Neural progenitor cell (in vitro differentiated cells): ENCODE measurements at regions not wholly inside any gene's neighbourhood (a gene's known extent, or its start where the extent isn't known, plus 50 kb on each side); places are given as distances from the start of the nearest gene placed in this dataset.

ENCODE experiments used
- DNase-seq: peaks from one replicate; pipeline ENCODE4 v3.0.0-alpha.2; 2016; ENCODE audit warnings: low spot score
- H2AFZ ChIP-seq: fragments of 200-600 bp; sonication (generic); replicated peaks from 2 replicates; pipeline ENCODE4 v1.6.1; 2016; ENCODE audit warnings: antibody characterized with exemption
- H3F3A ChIP-seq: fragments of 200-600 bp; sonication (generic); 2 replicates; pipeline ENCODE4 v1.6.1; 2016; ENCODE audit warnings: antibody characterized with exemption, low read depth
- H3K27ac ChIP-seq: fragments of 200-600 bp; sonication (generic); 2 replicates; pipeline ENCODE4 v1.5.1; 2016; ENCODE audit warnings: mild to moderate bottlenecking
- H3K27me3 ChIP-seq: fragments of 200-600 bp; sonication (generic); 2 replicates; pipeline ENCODE4 v1.6.1; 2016; ENCODE audit warnings: mild to moderate bottlenecking, moderate library complexity
- H3K36me3 ChIP-seq: fragments of 200-600 bp; sonication (generic); 2 replicates; pipeline ENCODE4 v1.5.1; 2016
- H3K4me1 ChIP-seq: fragments of 200-600 bp; sonication (generic); 2 replicates; pipeline ENCODE4 v1.6.1; 2016; ENCODE audit warnings: mixed run types
- H3K4me2 ChIP-seq: fragments of 200-600 bp; sonication (generic); 2 replicates; pipeline ENCODE4 v1.6.1; 2016
- H3K4me3 ChIP-seq: fragments of 200-600 bp; sonication (generic); 2 replicates; pipeline ENCODE4 v1.5.1; 2016
- H3K79me2 ChIP-seq: fragments of 200-600 bp; sonication (generic); 2 replicates; pipeline ENCODE4 v1.6.1; 2016; ENCODE audit warnings: low read depth
- H3K9ac ChIP-seq: fragments of 200-600 bp; sonication (generic); 2 replicates; pipeline ENCODE4 v1.6.1; 2016
- H3K9me3 ChIP-seq: fragments of 200-600 bp; sonication (generic); 2 replicates; pipeline ENCODE4 v1.5.1; 2016; ENCODE audit warnings: low read depth
- H4K20me1 ChIP-seq: fragments of 200-600 bp; sonication (generic); 2 replicates; pipeline ENCODE4 v1.6.1; 2016; ENCODE audit warnings: low read depth
- H3K27ac Mint-ChIP-seq: 3 replicates; pipeline ENCODE4 v1.8.0; 2021; ENCODE audit warnings: mixed read lengths
- H3K27me3 Mint-ChIP-seq: 2 replicates; pipeline ENCODE4 v1.8.0; 2022; ENCODE audit warnings: low read depth, mild to moderate bottlenecking, inconsistent platforms, moderate library complexity, mixed read lengths; ENCODE audit not compliant: insufficient read depth
- H3K36me3 Mint-ChIP-seq: 3 replicates; pipeline ENCODE4 v1.8.0; 2021; ENCODE audit warnings: mixed read lengths
- H3K4me1 Mint-ChIP-seq: 3 replicates; pipeline ENCODE4 v1.8.0; 2021; ENCODE audit warnings: mixed read lengths
- H3K4me3 Mint-ChIP-seq: 3 replicates; pipeline ENCODE4 v1.8.0; 2021; ENCODE audit warnings: mild to moderate bottlenecking, moderate library complexity, mixed read lengths
- H3K9me3 Mint-ChIP-seq: 3 replicates; pipeline ENCODE4 v1.8.0; 2020; ENCODE audit warnings: mixed read lengths
- CTCF ChIP-seq: fragments of 200-600 bp; sonication (generic); IDR thresholded peaks from 2 replicates; pipeline ENCODE4 v1.5.1; 2017; ENCODE audit warnings: antibody characterized with exemption, mild to moderate bottlenecking
- EZH2 ChIP-seq: fragments of 200-600 bp; sonication (generic); IDR thresholded peaks from 2 replicates; pipeline ENCODE4 v1.6.1; 2017; ENCODE audit warnings: antibody characterized with exemption, mild to moderate bottlenecking, moderate library complexity
- EZH2phosphoT487 ChIP-seq: fragments of 200-600 bp; sonication (generic); IDR thresholded peaks from 2 replicates; pipeline ENCODE4 v1.6.1; 2017; ENCODE audit warnings: antibody characterized with exemption

DNA sequence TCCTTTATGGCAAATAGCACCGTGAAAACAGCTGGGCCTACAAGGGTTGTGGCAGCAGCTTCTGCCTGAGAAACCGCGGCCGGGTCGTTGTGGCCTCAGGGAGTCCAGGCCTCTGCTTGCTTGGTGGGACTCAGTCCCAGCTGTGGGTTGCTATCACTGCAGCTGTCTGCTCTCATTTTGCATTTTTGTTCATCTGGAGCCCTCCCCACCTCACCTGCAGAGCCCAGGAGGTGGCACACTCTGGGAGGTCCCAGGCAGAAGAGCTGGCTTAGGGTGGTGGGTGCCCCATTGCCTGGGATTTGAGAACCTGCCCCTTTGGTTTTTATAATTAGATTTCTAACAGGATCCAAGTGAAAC is 138.4 kb downstream of the GADD45G start:
- Histone ChIP-seq H4K20me1 (no peaks in the 10 kb centered on the region), H3K4me2 (peak overlapping the region; percentile 35), H3K27ac (no peak overlapping the region), H2AFZ (no peak overlapping the region), H3F3A (no peaks in the 10 kb centered on the region), H3K4me3 (no peak overlapping the region), H3K27me3 (no peaks in the 10 kb centered on the region), H3K9ac (no peak overlapping the region), H3K36me3 (no peaks in the 10 kb centered on the region), H3K9me3 (no peaks in the 10 kb centered on the region), H3K79me2 (no peaks in the 10 kb centered on the region), H3K4me1 (peaks cover 10% of the 10 kb centered on the region)
- Mint-ChIP-seq H3K36me3 (no peaks in the 10 kb centered on the region), H3K4me3 (no peak overlapping the region), H3K4me1 (peaks cover 38% of the 10 kb centered on the region), H3K9me3 (no peaks in the 10 kb centered on the region), H3K27ac (peak overlapping the region; percentile 26), H3K27me3 (peaks cover 16% of the 10 kb centered on the region)
- DNase-seq: no peak
- TF ChIP-seq EZH2 (no peak), EZH2phosphoT487 (no peak), CTCF (no peak)

DNA sequence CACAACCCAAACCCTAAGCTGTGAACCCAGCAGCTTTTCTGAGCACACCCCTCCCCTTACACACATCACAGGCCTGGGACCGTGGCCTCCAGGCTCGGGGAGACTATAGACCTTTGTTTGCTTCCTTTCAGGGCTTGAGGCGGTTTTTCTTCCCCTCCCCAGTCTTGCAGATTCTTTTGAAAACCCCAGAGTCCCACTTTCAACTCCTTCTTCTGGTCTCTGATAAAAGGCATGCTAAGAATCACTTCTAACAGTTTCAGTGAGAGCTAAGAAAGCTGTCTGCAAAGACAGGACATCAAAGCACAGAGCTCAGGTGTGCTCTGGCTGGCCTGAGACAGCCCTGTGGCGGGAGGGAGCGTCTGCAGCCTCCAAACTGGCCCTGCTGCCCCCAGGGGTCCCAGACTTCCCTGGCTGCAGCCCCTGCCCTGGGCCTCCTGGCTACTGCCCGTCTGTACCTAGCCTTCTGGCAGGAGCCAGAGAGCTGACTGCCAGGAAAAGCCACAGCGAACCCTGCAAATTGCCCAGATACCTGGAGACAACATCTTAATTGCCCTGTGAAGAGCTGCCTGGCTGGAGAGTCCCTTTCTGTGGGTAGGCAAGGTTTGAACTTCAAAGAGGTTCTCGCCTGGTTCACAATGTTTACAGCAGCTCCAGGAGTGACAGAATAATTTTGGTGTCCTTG is 138.9 kb downstream of the GADD45G start:
- H3K27ac ChIP-seq: no peak overlapping the region
- peak; percentile 50 for DNase-seq
- no peaks in the 10 kb centered on the region for H3K27me3 ChIP-seq
- Mint-ChIP-seq H3K9me3 (no peaks in the 10 kb centered on the region), H3K27ac (peak overlapping the region; percentile 26), H3K4me1 (peaks cover 37% of the 10 kb centered on the region), H3K36me3 (no peaks in the 10 kb centered on the region), H3K4me3 (no peak overlapping the region), H3K27me3 (peaks cover 19% of the 10 kb centered on the region)
- H3K36me3 ChIP-seq: no peaks in the 10 kb centered on the region
- H3K4me1 ChIP-seq: peaks cover 10% of the 10 kb centered on the region
- H3K79me2 ChIP-seq: no peaks in the 10 kb centered on the region
- H4K20me1 ChIP-seq: no peaks in the 10 kb centered on the region
- TF ChIP-seq EZH2 (no peak), EZH2phosphoT487 (no peak), CTCF (no peak)
- H3K9ac ChIP-seq: no peak overlapping the region
- no peaks in the 10 kb centered on the region for H3F3A ChIP-seq
- H2AFZ ChIP-seq: no peak overlapping the region
- H3K4me3 ChIP-seq: no peak overlapping the region
- H3K4me2 ChIP-seq: peak overlapping the region; percentile 35
- H3K9me3 ChIP-seq: no peaks in the 10 kb centered on the region

- no peak overlapping the region for H3K4me3 Mint-ChIP-seq
- H3K9me3 Mint-ChIP-seq: peaks cover under 1% of the 10 kb centered on the region
- H2AFZ ChIP-seq: no peak overlapping the region
- no peaks in the 10 kb centered on the region for H3F3A ChIP-seq
- H3K36me3 Mint-ChIP-seq: peaks cover 1% of the 10 kb centered on the region
- H3K4me2 ChIP-seq: no peak overlapping the region
- no peaks in the 10 kb centered on the region for H3K79me2 ChIP-seq
- no peak overlapping the region for H3K27ac ChIP-seq
- peaks cover 17% of the 10 kb centered on the region for H3K27me3 Mint-ChIP-seq
- H3K4me1 Mint-ChIP-seq: peaks cover 37% of the 10 kb centered on the region
- no peak overlapping the region for H3K9ac ChIP-seq
- TF ChIP-seq EZH2phosphoT487: no peak
- TF ChIP-seq EZH2: no peak
- no peak for TF ChIP-seq CTCF
- H3K4me1 ChIP-seq: peaks cover 10% of the 10 kb centered on the region
- H4K20me1 ChIP-seq: no peaks in the 10 kb centered on the region
- no peaks in the 10 kb centered on the region for H3K36me3 ChIP-seq
- no peak for DNase-seq
- no peaks in the 10 kb centered on the region for H3K27me3 ChIP-seq
- H3K9me3 ChIP-seq: no peaks in the 10 kb centered on the region
- H3K4me3 ChIP-seq: no peak overlapping the region
- no peak overlapping the region for H3K27ac Mint-ChIP-seq
Measured at GRCh38 chr9:89744255-89744648, 139.4 kb downstream of the GADD45G start.
